ENCODE measurements at regions not wholly inside any gene's neighbourhood (a gene's known extent, or its start where the extent isn't known, plus 50 kb on each side); places are given as distances from the start of the nearest gene placed in this dataset.

GRCh38 chr11:129277198-129277843 is 85.2 kb upstream of the ARHGAP32 start:
- peaks cover 0 to 9% of the 10 kb centered on the region in 2 donors for H3K4me1 ChIP-seq
- no peaks in the 10 kb centered on the region for H3K36me3 ChIP-seq
- no peak for TF ChIP-seq POLR2AphosphoS5 (IDR thresholded peaks at IDR 0.05)
- TF ChIP-seq POLR2A (IDR thresholded peaks at IDR 0.05) = no peak
- TF ChIP-seq CTCF (IDR thresholded peaks at IDR 0.05) = no peak
- no peaks in the 10 kb centered on the region for H3K27me3 ChIP-seq
- intact Hi-C loops (cut with DNase I; ENCODE audit: low total_unique reads) = no loop called here
- H3K27ac ChIP-seq = no peak overlapping the region
- H3K4me3 ChIP-seq = peak overlapping the region in 1 of 3 donors; percentile 1
- no peaks in the 10 kb centered on the region for H3K9me3 ChIP-seq
- no peak for DNase-seq (ENCODE audit: low spot score in 2 of 2)

GRCh38 chr11:129275828-129276227 is 83.7 kb upstream of the ARHGAP32 start:
- H3K9me3 ChIP-seq = no peaks in the 10 kb centered on the region
- H3K4me1 ChIP-seq = peaks cover 0 to 9% of the 10 kb centered on the region in 2 donors
- no peak for DNase-seq (ENCODE audit: low spot score in 2 of 2)
- H3K27ac ChIP-seq = no peak overlapping the region
- no peaks in the 10 kb centered on the region for H3K27me3 ChIP-seq
- TF ChIP-seq POLR2AphosphoS5 (IDR thresholded peaks at IDR 0.05) (no peak), CTCF (IDR thresholded peaks at IDR 0.05) (no peak), POLR2A (IDR thresholded peaks at IDR 0.05) (no peak)
- intact Hi-C loops (cut with DNase I; ENCODE audit: low total_unique reads) = no loop called here
- H3K4me3 ChIP-seq = no peak overlapping the region
- H3K36me3 ChIP-seq = no peaks in the 10 kb centered on the region

GRCh38 chr11:129273944-129274711 is 82.0 kb upstream of the ARHGAP32 start:
- intact Hi-C loops (cut with DNase I; ENCODE audit: low total_unique reads) = no loop called here
- Histone ChIP-seq H3K27me3 (no peaks in the 10 kb centered on the region), H3K9me3 (no peaks in the 10 kb centered on the region), H3K4me1 (peaks cover 0 to 9% of the 10 kb centered on the region in 2 donors), H3K4me3 (no peak overlapping the region), H3K36me3 (no peaks in the 10 kb centered on the region), H3K27ac (no peak overlapping the region)
- TF ChIP-seq POLR2A (IDR thresholded peaks at IDR 0.05) = no peak
- TF ChIP-seq POLR2AphosphoS5 (IDR thresholded peaks at IDR 0.05) = no peak
- no peak for TF ChIP-seq CTCF (IDR thresholded peaks at IDR 0.05)
- DNase-seq (ENCODE audit: low spot score in 2 of 2) = no peak

GRCh38 chr11:129273322-129273721 is 81.2 kb upstream of the ARHGAP32 start:
- Histone ChIP-seq H3K36me3 (no peaks in the 10 kb centered on the region), H3K27me3 (no peaks in the 10 kb centered on the region), H3K27ac (no peak overlapping the region), H3K4me1 (peaks cover 0 to 9% of the 10 kb centered on the region in 2 donors), H3K4me3 (no peak overlapping the region), H3K9me3 (no peaks in the 10 kb centered on the region)
- intact Hi-C loops (cut with DNase I; ENCODE audit: low total_unique reads) = no loop called here
- no peak for DNase-seq (ENCODE audit: low spot score in 2 of 2)
- no peak for TF ChIP-seq POLR2AphosphoS5 (IDR thresholded peaks at IDR 0.05)
- no peak for TF ChIP-seq CTCF (IDR thresholded peaks at IDR 0.05)
- TF ChIP-seq POLR2A (IDR thresholded peaks at IDR 0.05) = no peak

GRCh38 chr11:129271030-129271429 is 78.9 kb upstream of the ARHGAP32 start:
- Histone ChIP-seq H3K9me3 (no peaks in the 10 kb centered on the region), H3K27me3 (no peaks in the 10 kb centered on the region), H3K27ac (no peak overlapping the region), H3K4me1 (peaks cover 0 to 5% of the 10 kb centered on the region in 2 donors), H3K4me3 (no peak overlapping the region), H3K36me3 (no peaks in the 10 kb centered on the region)
- TF ChIP-seq CTCF (IDR thresholded peaks at IDR 0.05) (no peak), POLR2AphosphoS5 (IDR thresholded peaks at IDR 0.05) (no peak)
- intact Hi-C loops (cut with DNase I; ENCODE audit: low total_unique reads) = no loop called here
- DNase-seq (ENCODE audit: low spot score in 2 of 2) = no peak

Measured in breast epithelium (tissue), 4 donors.